GM12892 (cell line): ENCODE measurements at regions not wholly inside any gene's neighbourhood (a gene's known extent, or its start where the extent isn't known, plus 50 kb on each side); places are given as distances from the start of the nearest gene placed in this dataset.

Experiments
- DNase-seq: peaks from one replicate; pipeline ENCODE4 v3.0.0; 2011; ENCODE audit not compliant: insufficient read length
- FAIRE-seq: peaks from 2 replicates; lab custom pipeline; 2011; peaks lifted over from hg19 to GRCh38; lab: Jason Lieb, UNC
- POLR2A ChIP-seq: IDR thresholded peaks from 2 replicates; pipeline ENCODE4 v1.6.1; 2011; ENCODE audit warnings: low read depth, low read length, control low read depth
- POLR2AphosphoS5 ChIP-seq: IDR thresholded peaks from 2 replicates; pipeline ENCODE4 v1.6.1; 2011; ENCODE audit warnings: low read depth, low read length, control low read depth
- TAF1 ChIP-seq: IDR thresholded peaks from 2 replicates; pipeline ENCODE4 v1.6.1; 2011; ENCODE audit warnings: low read depth, mild to moderate bottlenecking, control low read depth, low read length, borderline replicate concordance

DNA sequence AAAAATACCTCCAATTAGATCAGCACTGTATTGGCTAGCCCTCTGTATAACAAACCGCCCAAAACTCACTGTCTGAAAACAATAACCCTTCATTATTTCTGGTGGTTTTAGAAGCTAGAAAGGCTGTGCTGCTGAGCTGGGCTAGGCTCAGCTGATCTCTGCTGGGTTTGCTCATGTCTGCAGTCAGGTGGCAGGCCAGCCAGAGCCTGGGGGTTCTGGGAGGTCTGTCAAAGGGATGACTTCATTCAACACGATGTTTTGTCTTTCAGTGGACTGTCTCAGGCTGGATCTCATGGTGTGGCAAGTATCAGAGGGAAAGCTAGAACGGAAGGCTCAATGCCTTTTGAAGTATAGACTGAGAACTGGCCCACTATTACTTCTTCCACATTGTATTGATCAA, 335.1 kb upstream of the DMAC1 start:
- FAIRE-seq (no peak), DNase-seq (no peak)
- no peak for TF ChIP-seq TAF1
- no peak for TF ChIP-seq POLR2A
- no peak for TF ChIP-seq POLR2AphosphoS5

GRCh38 chr9:8133606-8134005, 334.0 kb upstream of the DMAC1 start:
- no peak for FAIRE-seq
- no peak for TF ChIP-seq POLR2A

GRCh38 chr9:8115570-8115969, 316.0 kb upstream of the DMAC1 start:
- DNase-seq (no peak), FAIRE-seq (no peak)
- TF ChIP-seq POLR2AphosphoS5 (no peak), POLR2A (no peak)

More at GRCh38 chr9:8133606-8134005, 334.0 kb upstream of the DMAC1 start:
- DNase-seq, result no peak

DNA sequence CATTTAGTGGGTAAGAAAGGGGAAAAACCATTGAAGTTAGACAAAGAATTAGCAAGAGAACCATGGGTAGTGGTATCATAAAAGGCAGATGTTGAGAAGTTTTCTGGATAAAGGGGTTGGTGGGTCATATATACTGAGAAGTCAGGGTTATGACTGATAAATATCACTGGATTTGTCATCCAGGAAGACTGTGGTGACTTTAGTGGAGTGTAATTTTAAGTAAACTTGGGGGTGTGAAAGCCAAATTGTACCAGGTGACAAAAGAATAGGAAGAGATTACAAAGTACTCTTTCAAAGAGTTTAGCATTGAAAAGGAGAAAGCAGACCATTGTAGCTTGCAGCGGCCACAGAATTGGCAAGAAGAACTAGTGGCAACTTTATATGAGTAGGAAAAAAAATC, 315.2 kb upstream of the DMAC1 start:
- DNase-seq, result no peak
- TF ChIP-seq POLR2A, result no peak
- TF ChIP-seq POLR2AphosphoS5, result no peak
- no peak for TF ChIP-seq TAF1
- FAIRE-seq, result no peak

DNA sequence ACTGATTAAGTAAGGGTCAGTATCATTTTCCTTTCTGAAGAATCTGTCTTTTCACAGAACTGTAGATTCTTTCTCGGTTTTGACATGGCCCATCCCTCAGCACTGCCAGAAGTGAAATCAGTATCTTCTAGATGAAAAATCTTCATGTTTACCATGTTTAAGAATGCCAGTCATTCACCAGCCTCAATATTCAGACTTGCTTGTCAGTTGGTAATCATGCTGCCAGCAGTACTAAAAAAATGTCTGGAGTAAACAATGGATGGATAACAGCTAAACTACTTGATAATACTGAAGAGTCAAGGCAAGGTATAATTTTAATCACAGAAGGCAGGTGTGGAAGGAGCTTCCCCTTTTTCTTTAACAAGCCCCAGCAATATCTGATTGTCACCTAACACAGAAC, 306.8 kb upstream of the DMAC1 start:
- FAIRE-seq (no peak), DNase-seq (no peak)
- TF ChIP-seq POLR2A, result no peak
- no peak for TF ChIP-seq POLR2AphosphoS5
- TF ChIP-seq TAF1, result no peak

GRCh38 chr9:8101607-8102006, 302.0 kb upstream of the DMAC1 start:
- DNase-seq (no peak), FAIRE-seq (no peak)
- TF ChIP-seq POLR2AphosphoS5 (no peak), TAF1 (no peak), POLR2A (no peak)

DNA sequence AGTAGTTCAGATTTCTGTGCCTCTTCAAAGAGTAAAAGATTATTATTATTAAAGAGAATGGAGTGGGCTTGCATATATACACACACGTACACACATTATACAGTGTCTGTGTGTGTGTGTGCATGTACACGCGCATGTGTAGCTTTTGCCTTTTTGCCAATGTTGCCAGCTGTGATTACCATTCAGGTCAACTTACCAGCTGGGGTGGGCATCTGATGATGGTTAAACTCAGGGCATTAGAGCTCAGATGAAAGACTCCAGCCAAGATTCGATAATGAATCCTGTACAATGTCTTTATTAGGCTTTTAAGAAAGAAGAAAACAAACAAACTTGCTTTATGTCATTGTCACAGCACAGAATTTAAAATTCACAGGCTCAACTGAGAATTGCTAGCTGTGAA, 296.5 kb upstream of the DMAC1 start:
- TF ChIP-seq TAF1 (no peak), POLR2A (no peak), POLR2AphosphoS5 (no peak)
- DNase-seq (no peak), FAIRE-seq (no peak)

- TF ChIP-seq POLR2A, result no peak
- TF ChIP-seq TAF1, result no peak
- no peak for TF ChIP-seq POLR2AphosphoS5
- no peak for FAIRE-seq
- no peak for DNase-seq
Observed at GRCh38 chr9:8095672-8096086, 296.1 kb upstream of the DMAC1 start.

DNA sequence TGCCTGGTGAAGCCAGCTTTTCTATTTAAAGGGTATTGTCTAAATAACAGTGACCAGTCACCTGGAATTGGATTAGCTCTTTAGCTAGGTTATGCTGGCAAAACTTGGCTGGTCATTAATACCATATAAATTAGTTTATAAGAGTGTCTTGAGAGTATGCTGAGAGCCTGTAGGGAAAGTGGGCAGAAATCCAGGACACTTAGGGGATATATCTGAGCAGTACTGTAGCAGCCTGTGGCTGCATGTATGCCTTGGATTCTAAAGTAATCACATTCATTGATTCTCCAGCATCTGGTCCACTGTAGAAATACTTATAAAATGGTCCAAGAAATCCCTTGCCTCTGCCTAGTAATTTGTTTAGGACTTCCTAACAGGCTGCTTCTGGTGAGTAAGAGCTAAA, 288.9 kb upstream of the DMAC1 start:
- FAIRE-seq, result no peak
- DNase-seq, result no peak
- no peak for TF ChIP-seq POLR2AphosphoS5
- no peak for TF ChIP-seq POLR2A
- no peak for TF ChIP-seq TAF1

GRCh38 chr9:8085986-8086385, 286.4 kb upstream of the DMAC1 start:
- FAIRE-seq (no peak), DNase-seq (no peak)
- no peak for TF ChIP-seq POLR2AphosphoS5
- no peak for TF ChIP-seq POLR2A
- TF ChIP-seq TAF1, result no peak

- FAIRE-seq (no peak), DNase-seq (no peak)
- no peak for TF ChIP-seq POLR2AphosphoS5
Observed at GRCh38 chr9:8078641-8079140, 279.1 kb upstream of the DMAC1 start.

- no peak for FAIRE-seq
- no peak for DNase-seq
- no peak for TF ChIP-seq TAF1
- TF ChIP-seq POLR2A, result no peak
- no peak for TF ChIP-seq POLR2AphosphoS5
Observed at GRCh38 chr9:8074713-8075286, 275.2 kb upstream of the DMAC1 start.

DNA sequence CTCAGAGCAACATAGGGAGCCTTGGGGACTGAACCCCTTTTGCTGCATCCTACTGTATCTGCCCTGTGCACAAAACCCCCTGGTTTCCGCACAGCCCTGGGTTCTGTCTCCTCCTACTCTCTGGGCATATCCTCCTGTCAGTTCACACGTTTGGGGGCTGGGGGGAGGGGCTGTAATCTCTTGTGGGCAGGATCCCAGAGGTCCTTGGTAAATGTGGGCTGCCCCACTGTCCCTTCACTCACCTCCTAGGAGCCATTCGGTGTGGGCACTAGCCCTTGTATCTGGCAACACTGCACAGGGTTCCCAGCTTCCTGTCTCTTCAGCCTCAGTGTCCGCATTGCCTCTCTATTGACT, 271.8 kb upstream of the DMAC1 start:
- DNase-seq, result no peak
- TF ChIP-seq POLR2AphosphoS5 (no peak), POLR2A (no peak), TAF1 (no peak)
- no peak for FAIRE-seq
